ENCODE measurements at regions not wholly inside any gene's neighbourhood (a gene's known extent, or its start where the extent isn't known, plus 50 kb on each side); places are given as distances from the start of the nearest gene placed in this dataset.
A peak's percentile ranks its signal among the peaks of the same experiment; 100 is the strongest.
"Not testable (repeated sequence)": the region's sequence is repeated elsewhere in the genome, so short reads cannot be mapped to it uniquely, and the experiment has no call there.

DNA sequence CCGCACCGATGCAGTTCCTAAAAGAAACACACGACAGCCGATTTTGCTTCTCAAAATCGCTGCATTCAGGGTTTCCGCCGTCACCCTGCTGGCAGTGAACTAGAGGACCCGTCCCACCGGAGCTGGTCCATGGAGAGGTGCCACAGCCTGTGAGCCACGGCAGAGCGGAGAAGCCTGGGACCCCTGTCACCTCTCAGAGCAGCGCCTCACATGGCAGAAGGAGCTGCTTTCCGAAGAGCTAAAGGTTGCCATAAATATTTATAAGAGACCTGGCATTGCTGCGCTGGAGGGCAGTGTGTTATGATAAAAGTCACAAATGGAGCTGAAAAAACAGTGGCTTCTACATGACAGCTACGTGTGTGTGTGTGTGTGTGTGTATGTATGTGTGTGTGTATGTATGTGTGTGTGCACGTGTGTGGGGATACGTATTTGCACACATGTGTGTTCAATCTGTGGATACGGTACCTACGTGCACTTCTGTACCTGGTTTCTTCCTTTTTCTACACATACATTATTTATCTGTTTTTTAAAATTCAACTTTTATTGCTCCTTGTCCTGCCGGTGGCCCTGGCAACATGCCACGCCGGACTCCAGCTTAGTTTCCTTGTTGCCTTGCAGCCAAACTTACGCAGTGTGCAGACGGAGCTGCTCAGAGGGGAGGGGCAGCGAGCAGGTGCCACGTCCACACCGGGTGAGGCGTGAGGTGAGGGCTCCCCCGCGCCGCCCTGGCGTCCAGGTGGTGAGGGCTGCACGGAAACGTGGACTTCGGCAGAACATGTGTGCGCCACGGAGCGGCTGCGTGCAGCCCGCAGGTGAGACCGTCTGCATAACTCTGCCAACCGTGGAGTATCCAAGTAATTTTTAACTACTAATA lies 115.2 kb upstream of the PITRM1 start:
- DNase-seq: peak; percentile 5

DNA sequence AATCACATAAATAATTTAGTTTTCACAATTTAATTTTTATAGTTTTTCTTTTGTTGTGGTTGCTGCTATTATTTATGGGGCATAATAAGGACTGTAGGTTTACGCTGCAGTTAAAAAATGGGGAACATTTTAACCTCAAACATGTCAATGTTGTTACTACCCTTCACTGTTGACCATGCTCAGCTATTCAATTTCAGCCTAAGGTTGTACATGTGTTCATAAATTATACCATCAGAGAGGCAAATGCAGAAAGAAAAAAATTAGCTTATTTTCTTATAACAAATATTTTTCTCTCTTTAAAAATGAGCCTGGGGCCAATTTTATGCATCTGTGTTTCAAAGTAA lies 110.1 kb upstream of the PITRM1 start:
- DNase-seq: no peak

DNA sequence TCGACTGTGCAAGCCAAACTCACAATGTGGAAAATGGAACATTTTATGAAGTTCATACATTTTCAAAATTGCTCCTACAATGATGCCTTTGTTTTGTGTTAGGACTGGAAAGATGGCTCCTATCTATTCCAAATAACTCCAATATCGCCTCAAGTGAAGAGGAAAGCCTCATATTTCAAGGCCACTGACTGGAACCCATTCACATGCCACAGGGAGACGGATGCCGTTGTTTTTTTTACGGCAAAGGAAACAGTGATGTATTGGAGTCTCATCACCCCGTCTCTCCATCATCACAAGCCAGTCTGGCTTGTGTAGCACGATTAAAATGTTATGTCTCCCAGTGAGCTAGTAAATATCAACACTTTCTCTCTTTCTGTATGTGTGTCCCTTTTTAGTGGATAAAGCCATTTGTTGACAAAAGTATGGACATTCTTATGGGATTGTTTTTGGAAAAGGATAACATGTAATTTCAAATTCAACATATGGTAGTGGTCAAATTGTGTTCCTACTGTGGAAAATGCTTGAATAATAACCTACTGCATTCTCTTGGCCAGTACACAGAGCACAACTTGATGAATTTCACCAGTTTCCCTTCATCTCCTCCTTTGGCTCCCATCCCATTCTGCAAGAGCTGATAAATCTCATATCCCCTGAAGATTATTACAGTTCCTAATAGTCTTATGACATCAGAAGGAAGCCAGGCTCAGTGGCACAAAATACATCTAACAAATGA lies 109.5 kb upstream of the PITRM1 start:
- DNase-seq: no peak

DNA sequence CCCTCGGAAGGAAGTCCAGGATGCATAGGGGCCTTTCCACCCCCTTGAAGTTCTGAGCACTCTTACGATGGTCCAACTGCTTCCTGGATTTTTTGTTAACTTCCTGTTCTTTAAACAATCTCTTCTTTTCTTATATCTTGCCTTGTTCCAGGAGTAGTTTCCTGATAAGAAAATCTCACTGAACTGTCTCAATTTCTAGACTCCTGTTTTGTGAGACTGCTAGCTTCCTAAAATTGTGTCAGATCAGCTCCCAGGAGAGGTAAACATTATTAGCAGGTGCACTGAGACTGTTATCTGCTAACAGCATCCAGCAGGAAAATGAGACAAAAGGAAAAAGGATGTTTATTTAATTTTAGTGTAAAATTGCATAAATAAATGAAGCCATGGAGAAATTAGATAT lies 106.2 kb upstream of the PITRM1 start:
- no peak for DNase-seq

DNA sequence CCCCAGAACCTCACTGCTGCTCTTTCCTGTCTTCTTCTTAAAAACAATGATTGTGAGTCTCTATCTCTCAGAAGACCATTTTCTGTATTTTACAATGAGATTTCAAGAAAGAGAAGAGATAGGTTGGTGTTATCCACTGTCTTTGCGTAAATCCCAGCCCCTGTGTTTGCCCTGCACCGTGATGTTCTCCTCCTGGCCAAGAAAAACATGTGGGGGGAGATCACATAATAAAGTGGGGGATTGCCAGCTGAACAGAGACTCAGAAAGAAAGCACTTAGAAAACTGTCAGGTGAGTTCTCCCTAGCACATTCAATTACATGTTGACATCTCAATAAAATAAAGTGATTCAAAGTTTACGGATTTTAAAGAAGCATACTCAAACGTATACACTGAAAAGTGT lies 105.0 kb upstream of the PITRM1 start:
- no peak for DNase-seq

DNA sequence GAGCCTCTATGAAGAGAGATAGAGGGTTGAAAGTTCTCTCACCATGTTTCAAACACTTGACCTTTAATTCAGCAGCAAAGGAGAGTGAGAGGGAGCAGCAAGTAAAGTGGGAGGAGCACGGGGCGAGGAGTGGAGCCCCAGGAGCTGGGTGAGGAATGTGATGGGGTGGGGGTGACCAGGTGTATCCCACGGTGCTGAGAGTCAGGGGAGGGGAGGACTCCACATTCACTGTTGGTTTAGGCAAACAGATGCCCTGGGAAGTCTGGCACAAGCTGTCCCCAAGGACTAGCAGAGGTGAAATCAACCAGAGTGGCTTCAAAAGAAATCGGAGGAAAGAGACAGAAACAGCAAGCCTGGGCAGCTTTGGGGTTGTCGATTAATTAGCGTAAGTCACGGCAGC lies 101.8 kb upstream of the PITRM1 start:
- DNase-seq: no peak

DNA sequence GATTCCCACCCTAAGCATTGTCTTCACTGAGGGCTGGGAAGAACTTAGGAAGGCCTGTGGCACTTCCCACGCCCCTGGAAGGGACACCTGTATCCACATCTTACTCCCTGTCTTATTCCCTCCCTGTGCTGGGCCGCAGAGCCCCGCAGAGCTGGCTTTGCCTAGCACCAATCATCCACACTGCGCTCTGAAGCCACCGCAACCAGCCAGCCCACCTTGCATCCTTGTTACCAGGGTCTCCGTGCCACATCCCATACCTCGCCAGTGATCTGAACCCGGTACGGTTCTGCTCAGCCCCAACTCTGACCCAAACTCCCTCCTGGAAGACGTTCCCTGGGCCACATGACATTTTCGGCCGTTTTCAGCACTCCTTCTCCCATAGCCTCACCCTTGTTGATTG lies 101.4 kb upstream of the PITRM1 start:
- no peak for DNase-seq

DNA sequence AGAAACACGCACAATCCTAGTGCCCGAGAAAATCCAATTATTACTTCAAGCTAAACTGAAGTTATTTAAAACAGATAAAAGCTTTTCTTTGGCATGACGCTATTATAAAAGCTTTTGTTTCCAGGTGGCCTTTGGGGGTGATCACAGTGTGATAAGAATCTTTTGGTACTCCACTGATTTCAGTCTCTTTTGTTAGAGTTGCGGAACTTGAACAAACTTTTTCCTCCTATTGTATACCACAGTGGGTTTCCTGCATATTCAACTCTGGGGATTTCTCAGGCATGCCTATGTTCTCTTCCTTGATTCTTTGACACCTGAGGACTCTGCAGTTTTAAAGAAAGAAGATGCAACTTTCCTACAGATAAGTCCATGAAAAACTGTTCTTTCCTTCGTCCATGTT lies 99.7 kb upstream of the PITRM1 start:
- no peak for DNase-seq

DNA sequence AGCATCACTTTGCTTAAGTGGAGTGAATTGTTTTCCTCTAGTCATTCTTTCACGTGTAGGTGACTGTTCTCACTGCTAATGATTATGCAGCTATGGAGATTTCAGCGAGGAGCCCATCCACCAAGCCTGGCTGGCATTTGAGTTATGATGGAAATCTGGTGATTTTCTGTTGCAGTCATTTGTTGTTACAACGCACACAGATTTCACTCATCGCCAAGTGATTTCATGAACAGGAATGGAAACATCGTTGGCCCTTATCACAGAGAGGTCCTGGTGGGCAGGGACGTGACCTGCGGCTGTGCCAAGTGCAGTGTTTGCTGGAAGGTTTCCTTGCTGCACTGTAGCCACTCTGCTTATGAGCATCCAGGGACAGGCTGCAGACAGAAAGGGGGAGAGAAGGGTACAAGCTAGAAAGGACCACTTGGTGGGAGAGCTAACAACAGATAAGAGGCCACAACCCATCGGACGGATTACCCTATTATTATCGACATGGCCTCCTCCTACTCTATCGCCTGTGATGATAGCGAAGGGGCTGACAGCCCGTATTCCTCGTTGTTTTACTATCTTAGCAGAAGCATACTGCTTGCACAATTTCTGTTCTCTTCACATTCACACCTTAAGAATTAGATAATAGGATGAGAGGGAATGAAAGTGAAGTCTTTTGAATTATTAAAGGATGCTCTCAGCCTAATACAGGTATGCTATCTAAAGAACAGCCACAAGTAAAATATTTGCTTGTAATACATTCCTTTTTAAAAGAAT lies 99.0 kb upstream of the PITRM1 start:
- DNase-seq: no peak

DNA sequence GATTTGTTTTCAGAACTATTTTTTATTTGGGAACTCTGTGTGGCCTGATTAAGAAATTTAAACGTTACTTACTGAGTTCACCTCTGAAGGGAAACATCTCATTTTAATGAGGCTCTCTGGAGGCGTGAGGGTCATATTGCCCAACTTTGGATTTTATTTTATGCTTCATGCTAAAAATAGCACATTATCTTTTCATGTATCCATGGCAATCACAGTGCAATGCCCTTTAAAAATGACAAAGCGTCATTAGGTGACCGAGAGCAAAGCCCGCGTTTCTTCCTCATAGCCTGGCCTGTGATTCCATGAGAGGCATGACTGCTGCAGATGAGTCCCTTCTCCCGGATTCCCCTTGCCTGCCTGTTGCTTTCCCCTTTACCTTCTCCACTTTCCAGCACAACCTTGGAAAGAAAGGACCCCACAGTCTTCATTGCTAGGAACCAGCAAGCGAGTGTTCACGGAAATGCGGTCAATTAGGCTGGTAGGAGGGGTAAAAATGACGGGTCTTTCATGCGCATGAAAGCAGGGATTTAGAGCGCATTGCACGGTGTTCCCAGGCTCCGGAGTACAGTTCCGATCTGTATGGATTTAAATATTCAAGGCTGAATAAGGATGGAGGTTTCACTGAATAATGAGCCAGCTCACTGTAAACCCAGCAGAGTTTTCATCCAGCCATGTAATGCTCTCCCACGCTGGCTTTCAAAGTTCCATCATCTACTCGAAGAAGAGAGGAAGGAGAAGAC lies 98.2 kb upstream of the PITRM1 start:
- no peak for DNase-seq

DNA sequence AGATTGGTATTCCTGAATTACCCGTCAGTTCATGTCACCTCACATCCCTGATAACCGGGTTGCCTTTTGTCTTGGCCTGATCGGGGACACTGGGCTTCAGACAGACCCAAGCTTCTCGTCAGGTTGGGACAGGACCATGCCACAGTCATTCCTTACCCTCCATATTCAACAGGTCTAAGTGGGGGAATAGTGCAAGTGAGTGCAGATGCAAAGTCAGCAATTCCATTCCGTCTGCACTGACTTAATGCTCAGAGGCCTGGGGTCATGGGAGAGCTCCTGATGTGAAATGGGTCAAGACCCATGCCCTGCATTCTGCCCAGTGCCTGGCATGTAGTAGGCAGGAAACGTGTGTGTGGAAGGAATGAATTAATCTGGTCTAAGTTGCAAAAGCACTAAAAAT lies 95.4 kb upstream of the PITRM1 start:
- no peak for DNase-seq

DNA sequence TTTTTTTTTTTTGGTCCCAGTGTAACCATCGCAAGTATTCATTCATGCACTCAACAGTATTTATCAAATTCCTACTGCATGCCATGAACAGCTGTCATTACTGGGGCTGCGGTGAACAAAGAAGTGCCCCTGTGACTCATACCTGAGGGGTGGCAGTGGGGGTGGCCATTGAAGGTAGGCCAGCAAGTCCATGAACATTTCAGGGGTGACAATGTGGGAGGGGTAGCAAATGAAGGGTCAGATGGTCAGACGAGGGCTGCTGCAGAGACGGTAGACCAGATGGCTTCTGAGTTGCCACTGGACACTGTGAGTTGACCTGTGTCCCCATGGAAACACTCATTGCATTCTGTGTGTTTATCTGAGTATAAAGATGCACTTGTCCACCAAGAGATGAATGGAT lies 92.5 kb upstream of the PITRM1 start:
- DNase-seq: no peak

DNA sequence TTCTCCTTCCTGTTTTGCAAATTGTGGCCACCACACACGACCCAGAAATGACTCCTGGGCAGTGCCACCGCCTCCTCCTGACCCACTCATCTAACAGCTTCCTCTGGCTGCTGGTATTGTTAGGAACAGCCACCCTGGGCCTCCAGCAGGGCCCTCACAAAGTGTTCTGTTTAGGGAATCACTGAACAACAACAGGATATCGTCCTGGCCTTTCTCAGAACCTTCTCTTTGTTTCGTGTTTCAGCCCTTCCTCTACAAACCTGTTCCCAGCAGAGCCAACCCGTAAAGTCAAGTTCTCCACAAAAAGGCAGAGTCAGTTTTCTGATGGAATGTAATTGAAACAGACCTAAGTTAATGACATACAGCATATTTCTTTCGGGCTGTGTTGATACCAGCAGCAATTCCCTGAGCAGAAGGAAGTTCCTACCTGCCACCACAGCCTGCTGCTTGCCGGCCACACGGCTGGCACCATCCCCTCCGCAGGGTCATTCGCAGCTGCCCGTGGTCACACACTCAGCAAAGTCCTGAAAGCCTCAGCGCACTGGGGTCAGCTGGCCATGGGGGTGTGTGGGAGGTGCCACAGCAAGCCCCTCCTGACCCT lies 91.7 kb upstream of the PITRM1 start:
- DNase-seq: no peak

DNA sequence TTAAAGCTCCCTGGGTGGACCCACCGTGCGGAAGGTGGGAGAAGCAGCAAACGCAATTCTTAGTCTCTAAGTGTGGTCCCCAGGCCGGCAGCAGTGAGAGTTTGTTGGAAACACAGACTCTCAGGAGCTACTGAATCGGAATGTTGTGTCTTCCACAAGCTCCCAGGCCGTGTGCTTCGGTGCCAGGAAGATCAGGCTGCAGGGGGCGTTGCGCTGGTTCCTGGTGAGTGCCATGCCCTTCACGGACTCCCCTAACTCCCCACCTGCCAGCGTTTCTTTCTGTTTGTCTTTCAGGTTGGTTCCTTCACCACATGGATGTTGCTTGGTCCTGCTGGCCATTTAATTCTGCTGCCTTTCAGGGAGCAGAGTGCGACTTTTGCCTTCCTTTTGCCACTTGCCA lies 91.2 kb upstream of the PITRM1 start:
- no peak for DNase-seq

DNA sequence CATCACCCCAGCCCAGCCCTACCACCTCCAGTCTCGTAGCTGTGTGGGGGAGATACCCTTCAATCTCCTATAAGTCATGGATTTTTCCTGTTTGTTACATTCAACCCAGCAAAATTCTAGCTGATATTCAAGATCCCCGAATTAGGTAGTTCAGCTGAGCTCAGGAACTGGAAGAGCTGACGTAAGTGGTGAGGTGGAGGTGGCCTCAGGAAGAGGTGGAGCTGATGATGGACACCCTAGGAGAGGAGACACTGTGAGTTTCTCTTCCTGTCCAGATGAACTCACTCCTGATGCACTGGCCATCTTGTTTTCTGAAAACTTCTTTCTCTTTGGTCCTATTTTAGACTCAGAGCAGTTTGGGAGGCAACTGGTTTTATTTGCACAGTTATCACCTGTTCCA lies 90.5 kb upstream of the PITRM1 start:
- DNase-seq: no peak

DNA sequence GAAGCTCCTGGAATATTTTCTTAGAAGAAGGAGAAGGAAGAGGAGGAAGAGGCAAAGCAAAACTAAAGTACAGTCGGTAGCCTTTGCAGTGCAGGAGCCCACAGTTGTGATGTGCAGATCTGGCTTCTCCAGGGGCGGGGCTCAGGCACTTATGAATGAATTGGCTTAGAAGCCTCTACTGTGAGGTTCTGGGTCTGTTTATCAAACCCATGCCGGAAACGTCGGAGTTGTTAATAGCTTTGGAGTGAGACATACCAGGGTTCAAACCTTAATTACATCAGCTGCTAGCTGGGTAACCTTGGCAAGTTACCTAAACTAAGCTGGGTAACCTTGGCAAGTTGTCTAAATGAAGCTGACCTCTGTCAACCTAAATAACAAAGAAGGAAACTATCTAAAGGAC lies 89.3 kb upstream of the PITRM1 start:
- no peak for DNase-seq

DNA sequence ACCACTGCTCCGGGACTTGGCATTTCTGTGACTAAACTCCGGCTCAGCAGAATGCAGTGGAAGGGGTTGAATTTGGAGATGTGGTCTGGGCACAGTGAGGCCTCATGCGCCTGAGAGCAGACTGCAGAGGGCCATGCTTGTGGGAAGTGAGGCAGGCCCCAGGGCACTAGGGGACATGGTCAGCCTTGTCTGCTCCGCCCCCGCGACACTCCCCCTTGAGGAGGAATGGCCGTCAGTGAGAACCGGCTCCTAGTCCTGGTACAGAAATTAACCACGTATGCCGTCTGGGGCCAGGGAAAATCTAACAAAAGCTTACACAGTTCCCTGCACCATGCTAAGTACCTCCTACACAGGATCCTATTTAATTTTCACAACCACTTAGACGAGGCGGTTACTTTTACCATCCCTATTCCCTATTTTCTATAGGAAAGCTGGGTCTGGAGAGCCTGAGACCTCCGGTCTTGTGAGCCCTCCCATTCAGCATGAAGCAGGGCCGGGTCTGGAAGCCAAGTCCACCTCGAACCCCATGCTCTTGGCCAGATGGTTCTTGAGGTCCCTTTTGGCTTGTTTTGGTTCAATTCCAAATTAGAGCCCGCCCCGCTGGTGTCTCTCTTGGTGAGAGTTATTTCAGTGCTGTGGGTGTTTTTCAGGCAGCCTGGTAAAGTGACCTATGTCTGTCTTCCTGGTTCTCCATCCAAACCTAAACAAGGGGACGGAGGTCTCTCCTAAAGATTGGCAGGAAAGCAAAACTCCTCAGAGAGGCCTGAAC lies 87.7 kb upstream of the PITRM1 start:
- DNase-seq: no peak

DNA sequence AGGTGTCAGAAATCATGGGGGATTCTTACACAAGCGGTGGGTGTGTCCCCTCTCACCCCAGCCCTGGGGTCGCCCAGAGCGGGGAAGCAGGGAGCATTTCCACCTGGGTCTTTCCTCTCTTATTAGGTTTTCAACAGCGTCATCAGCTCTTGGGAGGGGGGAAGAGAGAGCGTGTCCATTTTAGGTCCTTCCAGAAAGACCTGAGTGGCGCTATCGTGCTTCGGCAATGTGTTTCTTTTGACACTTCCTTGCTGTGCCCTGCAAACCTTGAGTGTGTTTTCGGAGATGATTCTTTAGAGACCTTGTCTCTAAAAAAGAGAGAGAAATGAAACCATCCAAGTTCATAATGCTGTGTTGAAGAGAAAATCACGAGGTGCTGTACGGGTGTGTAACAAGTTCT lies 86.9 kb upstream of the PITRM1 start:
- DNase-seq: no peak

DNA sequence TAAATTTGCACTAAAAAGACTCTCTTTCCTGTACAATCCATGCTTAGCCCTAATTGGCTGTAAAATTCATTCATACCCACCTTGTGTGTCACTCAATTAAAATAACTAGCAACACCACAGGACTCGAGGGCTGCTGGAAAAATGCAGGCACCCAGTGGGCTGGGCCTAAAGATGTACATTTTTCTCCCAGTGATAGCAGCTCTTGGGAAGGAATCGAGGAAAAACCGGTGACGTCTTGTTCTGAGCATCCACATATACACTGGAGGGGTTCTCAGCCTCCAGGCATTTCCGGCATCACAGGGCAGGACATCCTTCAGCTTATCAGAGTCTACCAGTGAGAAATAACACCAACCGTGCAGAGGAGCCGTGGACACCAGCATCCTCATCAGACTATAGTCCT lies 85.8 kb upstream of the PITRM1 start:
- DNase-seq: no peak

DNA sequence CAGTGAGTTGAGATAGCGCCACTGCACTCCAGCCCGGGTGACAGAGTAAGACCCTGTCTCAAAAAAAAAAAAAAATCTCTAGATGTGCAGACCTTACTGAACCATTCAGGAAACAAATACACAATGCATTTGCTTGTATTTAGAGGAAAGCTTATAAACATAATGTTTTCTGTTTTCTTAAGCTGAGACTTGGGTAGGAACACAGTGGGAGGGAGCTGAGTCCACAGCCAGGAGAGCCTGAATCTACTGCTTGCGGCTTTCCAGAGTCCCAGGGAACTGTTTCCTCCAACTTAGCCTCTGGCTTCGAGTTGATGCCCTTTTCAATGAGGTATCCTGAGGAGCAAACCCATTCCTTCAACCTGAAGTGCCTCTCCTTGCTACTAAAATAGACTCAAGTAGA lies 83.0 kb upstream of the PITRM1 start:
- DNase-seq: no peak

DNA sequence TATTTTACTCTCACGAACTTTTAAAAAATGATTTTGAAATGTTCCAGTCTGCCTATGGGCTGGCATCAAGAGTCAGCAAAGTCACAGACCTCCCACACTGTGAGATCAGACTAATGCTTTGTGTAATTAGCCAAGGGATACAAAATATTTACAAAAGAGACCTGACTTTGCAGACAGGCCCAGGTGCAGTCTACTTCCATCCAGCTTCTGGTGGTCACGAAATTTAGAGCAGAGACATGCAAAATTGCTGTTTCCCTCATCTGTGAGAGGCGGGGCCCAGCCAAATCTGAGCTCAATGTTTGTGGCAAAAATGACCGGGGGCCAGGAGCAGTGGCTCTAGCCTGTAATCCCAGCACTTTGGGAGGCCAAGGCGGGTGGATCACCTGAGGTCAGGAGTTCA lies 82.5 kb upstream of the PITRM1 start:
- no peak for DNase-seq

DNA sequence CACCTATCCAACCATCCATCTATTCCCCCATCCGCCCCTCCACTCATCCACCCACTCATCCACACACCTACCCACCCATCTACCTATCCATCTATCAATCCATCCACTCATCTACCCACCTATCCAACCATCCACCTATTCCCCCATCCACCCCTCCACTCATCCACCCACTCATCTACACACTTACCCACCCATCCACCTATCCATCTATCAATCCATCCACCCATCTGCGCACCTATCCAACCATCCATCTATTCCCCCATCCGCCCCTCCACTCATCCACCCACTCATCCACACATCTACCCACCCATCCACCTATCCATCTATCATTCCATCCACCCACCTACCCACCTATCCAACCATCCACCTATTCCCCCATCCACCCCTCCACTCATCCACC lies 81.4 kb upstream of the PITRM1 start:
- DNase-seq: not testable (repeated sequence)

Measured in RPMI8226 (cell line).